ENCODE measurements at regions not wholly inside any gene's neighbourhood (a gene's known extent, or its start where the extent isn't known, plus 50 kb on each side); places are given as distances from the start of the nearest gene placed in this dataset.

DNA sequence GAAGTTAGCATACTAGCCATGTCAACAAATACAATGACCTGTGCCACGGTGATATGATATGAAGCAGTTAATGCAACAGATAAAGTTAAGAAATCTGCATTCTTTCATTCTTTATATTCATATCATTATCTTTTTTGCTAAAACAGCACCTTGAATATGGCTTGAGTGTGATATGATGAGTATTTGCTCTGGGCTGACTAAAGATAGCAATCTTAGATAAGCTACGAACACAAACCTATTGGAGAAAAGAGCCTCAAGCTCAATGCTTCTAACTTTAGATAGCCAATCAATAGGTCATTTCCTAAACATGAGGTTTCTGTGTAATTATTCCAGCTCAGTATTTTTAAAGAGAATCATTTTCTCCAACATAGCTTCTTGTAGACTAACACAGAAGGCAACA lies 61.7 kb downstream of the NR2F1 start:
- TF ChIP-seq, protein P1, sequence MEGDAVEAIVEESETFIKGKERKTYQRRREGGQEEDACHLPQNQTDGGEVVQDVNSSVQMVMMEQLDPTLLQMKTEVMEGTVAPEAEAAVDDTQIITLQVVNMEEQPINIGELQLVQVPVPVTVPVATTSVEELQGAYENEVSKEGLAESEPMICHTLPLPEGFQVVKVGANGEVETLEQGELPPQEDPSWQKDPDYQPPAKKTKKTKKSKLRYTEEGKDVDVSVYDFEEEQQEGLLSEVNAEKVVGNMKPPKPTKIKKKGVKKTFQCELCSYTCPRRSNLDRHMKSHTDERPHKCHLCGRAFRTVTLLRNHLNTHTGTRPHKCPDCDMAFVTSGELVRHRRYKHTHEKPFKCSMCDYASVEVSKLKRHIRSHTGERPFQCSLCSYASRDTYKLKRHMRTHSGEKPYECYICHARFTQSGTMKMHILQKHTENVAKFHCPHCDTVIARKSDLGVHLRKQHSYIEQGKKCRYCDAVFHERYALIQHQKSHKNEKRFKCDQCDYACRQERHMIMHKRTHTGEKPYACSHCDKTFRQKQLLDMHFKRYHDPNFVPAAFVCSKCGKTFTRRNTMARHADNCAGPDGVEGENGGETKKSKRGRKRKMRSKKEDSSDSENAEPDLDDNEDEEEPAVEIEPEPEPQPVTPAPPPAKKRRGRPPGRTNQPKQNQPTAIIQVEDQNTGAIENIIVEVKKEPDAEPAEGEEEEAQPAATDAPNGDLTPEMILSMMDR (IDR thresholded peaks at IDR 0.05) = no peak
- no peak for TF ChIP-seq POLR2A (IDR thresholded peaks at IDR 0.05)
- no peak for TF ChIP-seq EP300 (IDR thresholded peaks at IDR 0.05)

Data from ovary (tissue), 3 donors.